Prostate gland (tissue), 2 donors: ENCODE measurements at regions not wholly inside any gene's neighbourhood (a gene's known extent, or its start where the extent isn't known, plus 50 kb on each side); places are given as distances from the start of the nearest gene placed in this dataset.

Experiments used
- DNase-seq: peaks from one replicate; pipeline ENCODE4 v3.0.0-alpha.2; 2019; ENCODE audit warnings: low spot score
- H3K27ac ChIP-seq, 2 donors: fragments of 200-600 bp; sonication (generic); 2 replicates each; pipeline ENCODE4 v1.5.1; 2017 to 2019
- H3K27me3 ChIP-seq: fragments of 200-600 bp; sonication (generic); replicated peaks from 2 replicates; pipeline ENCODE4 v1.5.1; 2019; ENCODE audit not compliant: insufficient read depth
- H3K36me3 ChIP-seq, 2 donors: fragments of 200-600 bp; sonication (generic); 1 replicate in 1 of 2; 2 replicates in 1 of 2; pipeline versions ENCODE4 v1.5.1 to v1.8.1; 2017 to 2019
- H3K4me1 ChIP-seq: fragments of 200-600 bp; sonication (generic); replicated peaks from 2 replicates; pipeline ENCODE4 v1.5.1; 2019
- H3K4me3 ChIP-seq, 2 donors: fragments of 200-600 bp; sonication (generic); 2 replicates each; pipeline ENCODE4 v1.5.1; 2017 to 2019
- H3K9me3 ChIP-seq: fragments of 200-600 bp; sonication (generic); 2 replicates; pipeline ENCODE4 v1.5.1; 2017
- CTCF ChIP-seq, 4 experiments: fragments of 200-600 bp in 2 of 4; fragments of 450-650 bp in 2 of 4; sonication (generic) in 2 of 4; IDR thresholded peaks; 1 replicate in 3 of 4; 2 replicates in 1 of 4; pipeline ENCODE4 v1.5.1; 2016 to 2019; ENCODE audit warnings: antibody characterized with exemption in 4 of 4, mild to moderate bottlenecking in 2 of 4, moderate library complexity in 2 of 4
- POLR2A ChIP-seq: fragments of 450-650 bp; IDR thresholded peaks from one replicate; pipeline ENCODE4 v1.6.1; 2016; ENCODE audit warnings: antibody characterized with exemption, mild to moderate bottlenecking
- POLR2AphosphoS5 ChIP-seq: sonication (generic); formaldehyde crosslinking; IDR thresholded peaks from one replicate; pipeline ENCODE4 v1.6.1; 2017; ENCODE audit warnings: antibody characterized with exemption
- WGBS: methylation state at CpG from one replicate; pipeline ENCODE4 v1.1.5; 2018; 5-methylcytosine and 5-hydroxymethylcytosine counted together
- intact Hi-C: fragments of 100-400 bp; cut with DNase I; formaldehyde crosslinking; loops from one replicate; pipeline ENCODE4 v1.14.2; 2022

DNA sequence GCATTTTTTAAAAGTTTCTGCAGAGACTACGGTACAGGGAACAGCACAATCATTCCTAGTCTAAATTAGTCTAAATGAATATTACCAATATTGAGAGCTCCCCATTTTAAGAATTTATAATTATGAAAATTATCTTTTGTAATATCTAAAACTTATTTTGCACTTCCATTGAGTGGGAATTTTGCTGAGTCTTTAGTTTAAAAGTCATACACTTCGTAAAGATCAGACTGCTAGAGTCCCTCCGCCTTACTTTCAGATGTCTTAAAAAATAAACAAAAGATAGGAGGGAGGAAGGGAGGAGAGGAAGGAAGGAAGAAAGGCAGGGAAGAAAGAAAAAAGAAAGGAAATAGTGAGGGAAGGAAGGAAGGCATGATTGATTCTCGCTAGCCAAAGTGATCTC, 278.2 kb upstream of the PRDM1 start:
- H3K36me3 ChIP-seq: no peaks in the 10 kb centered on the region
- H3K27me3 ChIP-seq: no peaks in the 10 kb centered on the region
- no peaks in the 10 kb centered on the region for H3K4me1 ChIP-seq
- TF ChIP-seq POLR2A: no peak
- TF ChIP-seq CTCF (IDR thresholded peaks at IDR 0.05): no peak
- no peak for TF ChIP-seq POLR2AphosphoS5
- intact Hi-C loops: no loop called here
- DNase-seq: no peak
- H3K27ac ChIP-seq: no peak overlapping the region
- H3K4me3 ChIP-seq: no peak overlapping the region
- WGBS: 97% methylated on average over 4 of the region's 4 CpGs
- H3K9me3 ChIP-seq: no peaks in the 10 kb centered on the region

- Histone ChIP-seq H3K27ac (no peak overlapping the region), H3K9me3 (no peaks in the 10 kb centered on the region), H3K36me3 (no peaks in the 10 kb centered on the region), H3K4me3 (no peak overlapping the region), H3K27me3 (no peaks in the 10 kb centered on the region), H3K4me1 (no peaks in the 10 kb centered on the region)
- WGBS: 91% methylated on average over 3 of the region's 3 CpGs
- intact Hi-C loops: no loop called here
- no peak for DNase-seq
- TF ChIP-seq POLR2A (no peak), CTCF (IDR thresholded peaks at IDR 0.05) (no peak), POLR2AphosphoS5 (no peak)
Observed at GRCh38 chr6:105806486-105806920, 279.6 kb upstream of the PRDM1 start.

DNA sequence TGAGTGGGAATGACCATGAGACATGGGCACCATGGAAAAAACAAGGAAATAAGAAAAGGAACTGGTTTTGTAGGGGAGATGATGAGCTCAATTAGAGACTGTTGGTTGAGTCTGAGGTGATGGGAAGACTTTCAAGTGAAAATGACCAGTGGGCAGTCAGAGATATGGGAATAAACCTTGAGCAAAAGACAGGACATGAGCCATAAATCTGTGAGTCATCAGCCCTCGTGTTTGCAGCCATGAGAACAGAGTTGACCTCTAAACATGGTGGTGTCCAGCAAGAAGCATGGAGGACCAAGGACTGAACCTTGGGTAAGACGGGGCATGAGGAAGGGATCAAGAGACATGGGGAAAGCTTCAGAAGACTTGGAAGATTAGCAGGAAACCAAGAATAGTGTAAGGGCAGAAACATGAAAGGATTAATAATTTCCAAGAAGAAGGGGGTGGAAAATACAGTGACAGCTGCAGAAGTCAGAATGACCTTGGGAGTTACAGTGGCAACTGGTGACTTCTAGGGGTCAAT, 280.6 kb upstream of the PRDM1 start:
- Histone ChIP-seq H3K27me3 (no peaks in the 10 kb centered on the region), H3K4me3 (no peak overlapping the region), H3K36me3 (no peaks in the 10 kb centered on the region), H3K4me1 (no peaks in the 10 kb centered on the region), H3K9me3 (no peaks in the 10 kb centered on the region), H3K27ac (no peak overlapping the region)
- intact Hi-C loops: no loop called here
- 81% methylated on average over 2 of the region's 2 CpGs for WGBS
- DNase-seq: no peak
- TF ChIP-seq POLR2A (no peak), POLR2AphosphoS5 (no peak), CTCF (IDR thresholded peaks at IDR 0.05) (no peak)

DNA sequence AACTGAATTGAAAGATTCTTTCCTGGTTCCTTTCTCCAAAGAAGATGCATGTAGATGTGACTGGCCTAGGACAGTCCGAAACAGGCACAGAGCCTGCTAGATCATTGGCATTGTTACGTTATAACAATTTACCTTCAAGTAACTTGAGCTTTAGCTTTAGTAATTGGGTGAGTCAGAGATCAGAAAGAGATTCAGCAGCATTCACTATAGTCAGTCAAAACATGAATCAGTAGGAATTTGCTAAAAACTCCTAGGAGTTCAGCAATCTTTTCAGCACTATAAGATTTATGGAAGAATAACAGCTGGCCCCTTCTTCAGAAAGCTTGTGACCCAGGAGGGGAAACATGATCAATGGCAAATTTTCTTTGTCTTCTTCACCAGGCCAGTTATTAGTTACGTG, 281.7 kb upstream of the PRDM1 start:
- Histone ChIP-seq H3K27ac (no peak overlapping the region), H3K27me3 (no peaks in the 10 kb centered on the region), H3K9me3 (no peaks in the 10 kb centered on the region), H3K36me3 (no peaks in the 10 kb centered on the region), H3K4me3 (no peak overlapping the region), H3K4me1 (no peaks in the 10 kb centered on the region)
- 83% methylated on average over 3 of the region's 3 CpGs for WGBS
- intact Hi-C loops: no loop called here
- no peak for TF ChIP-seq POLR2AphosphoS5
- no peak for TF ChIP-seq CTCF (IDR thresholded peaks at IDR 0.05)
- no peak for TF ChIP-seq POLR2A
- DNase-seq: no peak

- no peak overlapping the region for H3K4me3 ChIP-seq
- intact Hi-C loops: no loop called here
- H3K9me3 ChIP-seq: no peaks in the 10 kb centered on the region
- no peak overlapping the region for H3K27ac ChIP-seq
- H3K27me3 ChIP-seq: no peaks in the 10 kb centered on the region
- WGBS: 90% methylated on average over 1 of the region's 1 CpG
- H3K4me1 ChIP-seq: no peaks in the 10 kb centered on the region
- no peak for TF ChIP-seq CTCF (IDR thresholded peaks at IDR 0.05)
- no peaks in the 10 kb centered on the region for H3K36me3 ChIP-seq
- no peak for DNase-seq
Observed at GRCh38 chr6:105804000-105804399, 282.1 kb upstream of the PRDM1 start.
